HG03135 (cell line): ENCODE measurements at regions not wholly inside any gene's neighbourhood (a gene's known extent, or its start where the extent isn't known, plus 50 kb on each side); places are given as distances from the start of the nearest gene placed in this dataset.
"Not testable (repeated sequence)": the region's sequence is repeated elsewhere in the genome, so short reads cannot be mapped to it uniquely, and the experiment has no call there.

Source experiments
- ATAC-seq: cut with Tn5 transposase; IDR thresholded peaks from one replicate; pipeline ENCODE4 v1.9.1; 2021; ENCODE audit warnings: mild to moderate bottlenecking, moderate library complexity; ENCODE audit not compliant: unreplicated experiment

DNA sequence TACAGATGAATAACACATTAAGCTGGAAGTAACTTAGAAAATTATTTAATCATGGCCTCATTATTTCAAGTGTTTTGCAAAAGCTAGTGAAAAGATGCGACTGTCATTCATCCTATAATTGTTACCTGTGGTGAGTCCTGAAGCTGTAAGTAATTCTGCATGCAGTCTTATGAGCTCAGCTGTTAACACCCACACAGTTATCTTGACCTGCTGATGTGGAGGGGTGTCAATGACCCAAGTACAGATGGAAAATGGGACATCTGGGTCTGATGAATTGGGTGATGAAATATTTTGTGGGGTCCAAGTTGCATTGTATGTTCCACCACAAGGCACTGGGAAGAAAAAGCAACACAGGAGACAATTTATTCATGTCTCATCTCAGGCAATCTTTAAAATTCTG is 68.9 kb downstream of the OR13A1 start:
- ATAC-seq, result no peak

GRCh38 chr10:45249978-45250693 is 65.3 kb downstream of the OR13A1 start:
- peak; percentile 49 for ATAC-seq

DNA sequence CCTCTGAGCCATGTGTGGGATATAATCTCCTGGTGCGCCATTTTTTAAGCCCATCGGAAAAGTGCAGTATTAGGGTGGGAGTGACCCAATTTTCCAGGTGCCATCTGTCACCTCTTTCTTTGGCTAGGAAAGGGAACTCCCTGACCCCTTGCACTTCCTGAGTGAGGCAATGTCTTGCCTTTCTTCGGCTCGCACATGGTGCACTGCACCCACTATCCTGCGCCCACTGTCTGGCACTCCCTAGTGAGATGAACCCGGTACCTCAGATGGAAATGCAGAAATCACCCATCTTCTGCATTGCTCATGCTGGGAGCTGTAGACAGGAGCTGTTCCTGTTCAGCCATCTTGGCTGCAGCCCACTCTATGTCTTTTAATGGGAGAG is 64.7 kb downstream of the OR13A1 start:
- ATAC-seq, result not testable (repeated sequence)
